ENCODE measurements at regions not wholly inside any gene's neighbourhood (a gene's known extent, or its start where the extent isn't known, plus 50 kb on each side); places are given as distances from the start of the nearest gene placed in this dataset.

GRCh38 chr2:239874636-239875356, 150.3 kb downstream of the NDUFA10 start:
- Histone ChIP-seq H2AFZ (ENCODE audit: low read length) (no peak overlapping the region), H3K9ac (ENCODE audit: low read length) (no peak overlapping the region), H3K4me3 (ENCODE audit: low read depth, low read length, poor library complexity, severe bottlenecking) (no peak overlapping the region), H4K20me1 (ENCODE audit: insufficient read depth, low read length) (no peaks in the 10 kb centered on the region), H3K4me1 (ENCODE audit: insufficient read depth, low read length, severe bottlenecking) (no peaks in the 10 kb centered on the region), H3K79me2 (ENCODE audit: insufficient read depth, low read length) (no peaks in the 10 kb centered on the region), H3K27me3 (ENCODE audit: insufficient read depth, low read length) (0 out of 2 replicates have a peak, but pooled peaks cover 5% of the 10 kb centered on the region), H3F3A (ENCODE audit: insufficient read depth, low read length) (no peaks in the 10 kb centered on the region), H3K9me3 (ENCODE audit: low read length) (no peaks in the 10 kb centered on the region), H3K36me3 (ENCODE audit: insufficient read depth, low read length) (no peaks in the 10 kb centered on the region), H3K9me2 (ENCODE audit: low read depth, low read length) (no peaks in the 10 kb centered on the region), H3K27ac (ENCODE audit: low read depth, low read length, poor library complexity, severe bottlenecking) (no peak overlapping the region), H3K4me2 (ENCODE audit: low read length) (no peak overlapping the region)
- TF ChIP-seq EZH2 (IDR thresholded peaks at IDR 0.05; ENCODE audit: borderline replicate concordance, low read length) (no peak), CTCF (IDR thresholded peaks at IDR 0.05; ENCODE audit: low read length) (no peak)

DNA sequence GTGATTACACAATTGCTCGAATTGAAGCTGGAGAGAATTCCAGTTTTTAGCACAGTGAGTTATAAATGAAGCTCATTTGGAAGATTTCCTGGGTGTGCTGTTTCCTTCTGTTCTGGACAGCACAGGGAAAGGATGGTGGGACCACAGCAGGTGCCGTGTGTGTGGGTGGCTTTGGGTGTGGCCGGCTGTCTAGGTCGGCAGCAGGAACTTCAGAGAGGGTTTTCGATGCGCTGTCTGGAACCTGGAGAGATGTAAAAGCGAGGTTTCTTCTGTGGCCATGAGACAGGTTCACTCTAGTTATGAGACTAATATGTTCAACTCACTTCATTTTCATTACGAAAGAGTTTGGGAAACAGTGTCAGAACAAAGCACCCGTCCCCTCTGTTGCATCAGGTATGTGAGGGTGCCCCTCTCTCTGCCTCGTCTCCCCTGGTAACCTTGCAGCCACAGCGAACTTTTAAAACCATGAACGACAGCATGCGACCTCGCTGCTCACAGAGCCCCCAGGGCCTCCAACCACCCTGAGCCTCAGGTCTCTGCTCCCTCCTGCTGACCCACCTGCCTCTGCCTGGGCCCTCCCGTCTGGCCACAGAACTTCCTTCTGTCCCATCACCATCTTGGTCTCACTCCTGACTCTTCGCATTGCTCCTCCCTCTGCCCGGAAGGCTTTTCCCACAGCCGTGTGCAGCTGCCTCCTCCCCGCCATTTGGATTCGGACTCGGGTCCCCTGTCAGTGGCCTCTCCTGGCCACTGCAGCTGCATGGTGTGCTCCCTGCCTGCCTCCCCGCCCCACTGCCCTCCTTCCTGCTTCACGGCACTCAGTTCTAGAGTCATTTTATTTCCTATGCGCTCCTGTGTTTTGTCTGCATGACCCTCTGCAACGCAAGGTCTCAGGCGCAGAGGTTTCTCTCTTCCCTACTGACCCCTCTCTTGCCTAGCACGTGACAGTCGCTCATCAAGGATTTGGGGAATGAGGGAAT, 151.2 kb downstream of the NDUFA10 start:
- Histone ChIP-seq H3K4me1 (ENCODE audit: insufficient read depth, low read length, severe bottlenecking) (no peaks in the 10 kb centered on the region), H2AFZ (ENCODE audit: low read length) (no peak overlapping the region), H3K9ac (ENCODE audit: low read length) (no peak overlapping the region), H3K4me3 (ENCODE audit: low read depth, low read length, poor library complexity, severe bottlenecking) (no peak overlapping the region), H3K9me2 (ENCODE audit: low read depth, low read length) (no peaks in the 10 kb centered on the region), H3K27me3 (ENCODE audit: insufficient read depth, low read length) (0 out of 2 replicates have a peak, but pooled peaks cover 5% of the 10 kb centered on the region), H3K4me2 (ENCODE audit: low read length) (no peak overlapping the region), H3K79me2 (ENCODE audit: insufficient read depth, low read length) (no peaks in the 10 kb centered on the region), H3K36me3 (ENCODE audit: insufficient read depth, low read length) (no peaks in the 10 kb centered on the region), H3K27ac (ENCODE audit: low read depth, low read length, poor library complexity, severe bottlenecking) (no peak overlapping the region), H4K20me1 (ENCODE audit: insufficient read depth, low read length) (no peaks in the 10 kb centered on the region), H3F3A (ENCODE audit: insufficient read depth, low read length) (no peaks in the 10 kb centered on the region), H3K9me3 (ENCODE audit: low read length) (no peaks in the 10 kb centered on the region)
- no peak for TF ChIP-seq CTCF (IDR thresholded peaks at IDR 0.05; ENCODE audit: low read length)
- no peak for TF ChIP-seq EZH2 (IDR thresholded peaks at IDR 0.05; ENCODE audit: borderline replicate concordance, low read length)

GRCh38 chr2:239871481-239872435, 153.4 kb downstream of the NDUFA10 start:
- Histone ChIP-seq H3K9ac (ENCODE audit: low read length) (no peak overlapping the region), H3K4me2 (ENCODE audit: low read length) (no peak overlapping the region), H3K36me3 (ENCODE audit: insufficient read depth, low read length) (no peaks in the 10 kb centered on the region), H4K20me1 (ENCODE audit: insufficient read depth, low read length) (no peaks in the 10 kb centered on the region), H3K79me2 (ENCODE audit: insufficient read depth, low read length) (no peaks in the 10 kb centered on the region), H3K9me2 (ENCODE audit: low read depth, low read length) (no peaks in the 10 kb centered on the region), H3K27me3 (ENCODE audit: insufficient read depth, low read length) (0 out of 2 replicates have a peak, but pooled peaks cover 3% of the 10 kb centered on the region), H3K4me3 (ENCODE audit: low read depth, low read length, poor library complexity, severe bottlenecking) (no peak overlapping the region), H3K27ac (ENCODE audit: low read depth, low read length, poor library complexity, severe bottlenecking) (no peak overlapping the region), H3K4me1 (ENCODE audit: insufficient read depth, low read length, severe bottlenecking) (no peaks in the 10 kb centered on the region), H2AFZ (ENCODE audit: low read length) (no peak overlapping the region), H3K9me3 (ENCODE audit: low read length) (peaks cover 2% of the 10 kb centered on the region; the same call in 1 of the 2 replicates), H3F3A (ENCODE audit: insufficient read depth, low read length) (peaks cover 5% of the 10 kb centered on the region; the same call in 1 of the 2 replicates)
- TF ChIP-seq CTCF (IDR thresholded peaks at IDR 0.05; ENCODE audit: low read length) (no peak), EZH2 (IDR thresholded peaks at IDR 0.05; ENCODE audit: borderline replicate concordance, low read length) (no peak)

Data from OCI-LY1 (cell line).